ENCODE measurements at regions not wholly inside any gene's neighbourhood (a gene's known extent, or its start where the extent isn't known, plus 50 kb on each side); places are given as distances from the start of the nearest gene placed in this dataset.

- no peaks in the 10 kb centered on the region for H3F3A ChIP-seq (ENCODE audit: insufficient read depth, low read length, poor library complexity, severe bottlenecking)
- H3K9me3 ChIP-seq (ENCODE audit: low read length): no peaks in the 10 kb centered on the region
- TF ChIP-seq REST (IDR thresholded peaks at IDR 0.05; ENCODE audit: borderline replicate concordance) (no peak), SMC3 (conservative IDR thresholded peaks at IDR 0.05; ENCODE audit: poor library complexity) (no peak), EZH2 (IDR thresholded peaks at IDR 0.05; ENCODE audit: borderline replicate concordance, insufficient read depth, low read length, poor library complexity, severe bottlenecking) (no peak), EP300 (conservative IDR thresholded peaks at IDR 0.05; ENCODE audit: poor library complexity, severe bottlenecking) (no peak), TAF1 (IDR thresholded peaks at IDR 0.05; ENCODE audit: low read depth) (no peak), MXI1 (conservative IDR thresholded peaks at IDR 0.05; ENCODE audit: poor library complexity, severe bottlenecking) (no peak), POLR2AphosphoS5 (IDR thresholded peaks at IDR 0.05) (no peak), RAD21 (conservative IDR thresholded peaks at IDR 0.05) (no peak), CTCF (IDR thresholded peaks at IDR 0.05; ENCODE audit: poor library complexity, severe bottlenecking) (no peak)
- H2AFZ ChIP-seq (ENCODE audit: low read depth, low read length): no peak overlapping the region
- no peak overlapping the region for H3K27ac ChIP-seq (ENCODE audit: low read length)
- no peak overlapping the region for H3K9ac ChIP-seq (ENCODE audit: low read length)
- no peaks in the 10 kb centered on the region for H3K9me2 ChIP-seq (ENCODE audit: insufficient read depth, low read length)
- no peak overlapping the region for H3K4me2 ChIP-seq (ENCODE audit: low read length)
- H4K20me1 ChIP-seq (ENCODE audit: insufficient read depth): no peaks in the 10 kb centered on the region
- H3K4me3 ChIP-seq (ENCODE audit: low read length): no peak overlapping the region
- H3K36me3 ChIP-seq (ENCODE audit: insufficient read depth, low read length): no peaks in the 10 kb centered on the region
- no peaks in the 10 kb centered on the region for H3K27me3 ChIP-seq (ENCODE audit: insufficient read depth, low read depth, low read length)
- H3K79me2 ChIP-seq (replicated peaks; ENCODE audit: insufficient read depth, low read length): no peaks in the 10 kb centered on the region
These were observed 227.2 kb downstream of the ICE1 start for GRCh38 chr5:5649641-5650040.

GRCh38 chr5:5648694-5649093, 226.2 kb downstream of the ICE1 start:
- H3K27ac ChIP-seq (ENCODE audit: low read length): no peak overlapping the region
- H3K4me3 ChIP-seq (ENCODE audit: low read length): no peak overlapping the region
- TF ChIP-seq RAD21 (conservative IDR thresholded peaks at IDR 0.05) (no peak), EP300 (conservative IDR thresholded peaks at IDR 0.05; ENCODE audit: poor library complexity, severe bottlenecking) (no peak), SMC3 (conservative IDR thresholded peaks at IDR 0.05; ENCODE audit: poor library complexity) (no peak), TAF1 (IDR thresholded peaks at IDR 0.05; ENCODE audit: low read depth) (no peak), CTCF (IDR thresholded peaks at IDR 0.05; ENCODE audit: poor library complexity, severe bottlenecking) (no peak)

More at GRCh38 chr5:5648694-5649093, 226.2 kb downstream of the ICE1 start:
- Histone ChIP-seq H3F3A (ENCODE audit: insufficient read depth, low read length, poor library complexity, severe bottlenecking) (no peaks in the 10 kb centered on the region), H3K9me2 (ENCODE audit: insufficient read depth, low read length) (no peaks in the 10 kb centered on the region), H3K4me2 (ENCODE audit: low read length) (no peak overlapping the region), H2AFZ (ENCODE audit: low read depth, low read length) (no peak overlapping the region), H4K20me1 (ENCODE audit: insufficient read depth) (no peaks in the 10 kb centered on the region), H3K36me3 (ENCODE audit: insufficient read depth, low read length) (no peaks in the 10 kb centered on the region), H3K9me3 (ENCODE audit: low read length) (no peaks in the 10 kb centered on the region), H3K9ac (ENCODE audit: low read length) (no peak overlapping the region), H3K79me2 (replicated peaks; ENCODE audit: insufficient read depth, low read length) (no peaks in the 10 kb centered on the region), H3K27me3 (ENCODE audit: insufficient read depth, low read depth, low read length) (no peaks in the 10 kb centered on the region)

Data from neural cell (in vitro differentiated cells).